OCI-LY1 (cell line): ENCODE measurements at regions not wholly inside any gene's neighbourhood (a gene's known extent, or its start where the extent isn't known, plus 50 kb on each side); places are given as distances from the start of the nearest gene placed in this dataset.

Source experiments
- CTCF ChIP-seq: fragments of 200-600 bp; sonication (generic), shearing (Covaris generic); IDR thresholded peaks from 2 replicates; pipeline ENCODE4 v1.5.1; 2017; ENCODE audit warnings: mild to moderate bottlenecking, antibody characterized with exemption, low read length, moderate library complexity, mixed read lengths
- EZH2 ChIP-seq: fragments of 200-600 bp; sonication (generic), shearing (Covaris generic); IDR thresholded peaks from 2 replicates; pipeline ENCODE4 v1.8.0; 2017; ENCODE audit warnings: borderline replicate concordance, mixed run types, mild to moderate bottlenecking, antibody characterized with exemption, low read length, moderate library complexity, mixed read lengths

GRCh38 chrX:57771689-57772088 is 91.6 kb upstream of the NLRP2B start:
- TF ChIP-seq EZH2 (no peak), CTCF (no peak)
